Activated naive CD8-positive, alpha-beta T cell (primary cell): ENCODE measurements at regions not wholly inside any gene's neighbourhood (a gene's known extent, or its start where the extent isn't known, plus 50 kb on each side); places are given as distances from the start of the nearest gene placed in this dataset.

Experiments used
- H3K27ac Mint-ChIP-seq: one replicate; pipeline ENCODE4 v1.8.0; 2021; ENCODE audit warnings: mixed read lengths
- H3K27me3 Mint-ChIP-seq: one replicate; pipeline ENCODE4 v1.8.0; 2021; ENCODE audit warnings: mixed read lengths
- H3K36me3 Mint-ChIP-seq: one replicate; pipeline ENCODE4 v1.8.0; 2021; ENCODE audit warnings: mixed read lengths
- H3K4me1 Mint-ChIP-seq: one replicate; pipeline ENCODE4 v1.8.0; 2021; ENCODE audit warnings: low read depth, mixed read lengths
- H3K4me3 Mint-ChIP-seq: one replicate; pipeline ENCODE4 v1.8.0; 2021; ENCODE audit warnings: mild to moderate bottlenecking, mixed read lengths
- H3K9me3 Mint-ChIP-seq: one replicate; pipeline ENCODE4 v1.8.0; 2021; ENCODE audit warnings: low read depth, mixed read lengths

GRCh38 chr14:95008445-95009217 lies 148.7 kb downstream of the DICER1 start:
- Mint-ChIP-seq H3K4me3 (no peak overlapping the region), H3K4me1 (no peaks in the 10 kb centered on the region), H3K27me3 (peaks cover 10% of the 10 kb centered on the region), H3K9me3 (no peaks in the 10 kb centered on the region), H3K36me3 (peaks cover 4% of the 10 kb centered on the region), H3K27ac (no peak overlapping the region)

GRCh38 chr14:95007921-95008320 lies 149.4 kb downstream of the DICER1 start:
- Mint-ChIP-seq H3K9me3 (no peaks in the 10 kb centered on the region), H3K27ac (no peak overlapping the region), H3K4me3 (no peak overlapping the region), H3K36me3 (peaks cover under 1% of the 10 kb centered on the region), H3K27me3 (peaks cover 7% of the 10 kb centered on the region), H3K4me1 (no peaks in the 10 kb centered on the region)

GRCh38 chr14:95006479-95006878 lies 150.8 kb downstream of the DICER1 start:
- Mint-ChIP-seq H3K4me3 (no peak overlapping the region), H3K4me1 (no peaks in the 10 kb centered on the region), H3K27ac (no peak overlapping the region), H3K36me3 (no peaks in the 10 kb centered on the region), H3K9me3 (no peaks in the 10 kb centered on the region), H3K27me3 (peaks cover 4% of the 10 kb centered on the region)

- Mint-ChIP-seq H3K27me3 (peaks cover 4% of the 10 kb centered on the region), H3K27ac (no peak overlapping the region), H3K4me3 (no peak overlapping the region), H3K36me3 (no peaks in the 10 kb centered on the region), H3K9me3 (no peaks in the 10 kb centered on the region), H3K4me1 (no peaks in the 10 kb centered on the region)
Measured at GRCh38 chr14:95006051-95006450, 151.3 kb downstream of the DICER1 start.

GRCh38 chr14:95003099-95003960 lies 154.0 kb downstream of the DICER1 start:
- Mint-ChIP-seq H3K4me1 (no peaks in the 10 kb centered on the region), H3K9me3 (no peaks in the 10 kb centered on the region), H3K27me3 (peaks cover 7% of the 10 kb centered on the region), H3K36me3 (no peaks in the 10 kb centered on the region), H3K4me3 (no peak overlapping the region), H3K27ac (no peak overlapping the region)

- Mint-ChIP-seq H3K9me3 (no peaks in the 10 kb centered on the region), H3K4me3 (no peak overlapping the region), H3K27ac (no peak overlapping the region), H3K27me3 (peaks cover 11% of the 10 kb centered on the region), H3K4me1 (no peaks in the 10 kb centered on the region), H3K36me3 (no peaks in the 10 kb centered on the region)
Measured at GRCh38 chr14:94998685-94999084, 158.6 kb downstream of the DICER1 start.

GRCh38 chr14:94998110-94998509 lies 159.2 kb downstream of the DICER1 start:
- Mint-ChIP-seq H3K27me3 (peaks cover 11% of the 10 kb centered on the region), H3K27ac (no peak overlapping the region), H3K36me3 (no peaks in the 10 kb centered on the region), H3K9me3 (no peaks in the 10 kb centered on the region), H3K4me3 (no peak overlapping the region), H3K4me1 (no peaks in the 10 kb centered on the region)

- Mint-ChIP-seq H3K9me3 (no peaks in the 10 kb centered on the region), H3K4me1 (no peaks in the 10 kb centered on the region), H3K4me3 (no peak overlapping the region), H3K27me3 (peaks cover 17% of the 10 kb centered on the region), H3K36me3 (no peaks in the 10 kb centered on the region), H3K27ac (no peak overlapping the region)
Measured at GRCh38 chr14:94995551-94995950, 161.8 kb downstream of the DICER1 start.

- Mint-ChIP-seq H3K4me1 (no peaks in the 10 kb centered on the region), H3K9me3 (no peaks in the 10 kb centered on the region), H3K4me3 (no peak overlapping the region), H3K27me3 (peaks cover 18% of the 10 kb centered on the region), H3K27ac (no peak overlapping the region), H3K36me3 (no peaks in the 10 kb centered on the region)
Measured at GRCh38 chr14:94994245-94994644, 163.1 kb downstream of the DICER1 start.

- peaks cover 3% of the 10 kb centered on the region for H3K36me3 Mint-ChIP-seq
- H3K4me3 Mint-ChIP-seq, result no peak overlapping the region
- peaks cover 13% of the 10 kb centered on the region for H3K9me3 Mint-ChIP-seq
- H3K27ac Mint-ChIP-seq, result no peak overlapping the region
- H3K4me1 Mint-ChIP-seq, result no peaks in the 10 kb centered on the region
- H3K27me3 Mint-ChIP-seq, result peaks cover 15% of the 10 kb centered on the region
Measured at GRCh38 chr14:94992046-94992445, 165.3 kb downstream of the DICER1 start.

GRCh38 chr14:94989946-94990345 lies 167.4 kb downstream of the DICER1 start:
- Mint-ChIP-seq H3K9me3 (peaks cover 22% of the 10 kb centered on the region), H3K36me3 (peaks cover 3% of the 10 kb centered on the region), H3K4me1 (no peaks in the 10 kb centered on the region), H3K27ac (no peak overlapping the region), H3K4me3 (no peak overlapping the region), H3K27me3 (peaks cover 13% of the 10 kb centered on the region)

- Mint-ChIP-seq H3K27me3 (peaks cover 13% of the 10 kb centered on the region), H3K9me3 (peaks cover 27% of the 10 kb centered on the region), H3K4me3 (no peak overlapping the region), H3K27ac (no peak overlapping the region), H3K36me3 (peaks cover 3% of the 10 kb centered on the region), H3K4me1 (no peaks in the 10 kb centered on the region)
Measured at GRCh38 chr14:94989417-94989816, 167.9 kb downstream of the DICER1 start.

- H3K9me3 Mint-ChIP-seq, result peaks cover 32% of the 10 kb centered on the region
- peaks cover 16% of the 10 kb centered on the region for H3K27me3 Mint-ChIP-seq
- no peak overlapping the region for H3K27ac Mint-ChIP-seq
- no peak overlapping the region for H3K4me3 Mint-ChIP-seq
- H3K36me3 Mint-ChIP-seq, result peaks cover 3% of the 10 kb centered on the region
- no peaks in the 10 kb centered on the region for H3K4me1 Mint-ChIP-seq
Measured at GRCh38 chr14:94987409-94987808, 169.9 kb downstream of the DICER1 start.

- H3K9me3 Mint-ChIP-seq, result peaks cover 13% of the 10 kb centered on the region
- H3K4me1 Mint-ChIP-seq, result no peaks in the 10 kb centered on the region
- no peak overlapping the region for H3K4me3 Mint-ChIP-seq
- H3K27ac Mint-ChIP-seq, result no peak overlapping the region
- H3K27me3 Mint-ChIP-seq, result peaks cover 9% of the 10 kb centered on the region
- no peaks in the 10 kb centered on the region for H3K36me3 Mint-ChIP-seq
Measured at GRCh38 chr14:94979891-94980290, 177.4 kb downstream of the DICER1 start.

GRCh38 chr14:94977016-94977415 lies 180.3 kb downstream of the DICER1 start:
- Mint-ChIP-seq H3K4me1 (no peaks in the 10 kb centered on the region), H3K27ac (no peak overlapping the region), H3K4me3 (no peak overlapping the region), H3K36me3 (no peaks in the 10 kb centered on the region), H3K9me3 (no peaks in the 10 kb centered on the region), H3K27me3 (peaks cover 9% of the 10 kb centered on the region)
